Ecto neural progenitor cell (in vitro differentiated cells): ENCODE measurements at regions not wholly inside any gene's neighbourhood (a gene's known extent, or its start where the extent isn't known, plus 50 kb on each side); places are given as distances from the start of the nearest gene placed in this dataset.

Source experiments
- DNase-seq: peaks from one replicate; pipeline ENCODE4 v3.0.0-alpha.2; 2018; ENCODE audit warnings: low spot score

DNA sequence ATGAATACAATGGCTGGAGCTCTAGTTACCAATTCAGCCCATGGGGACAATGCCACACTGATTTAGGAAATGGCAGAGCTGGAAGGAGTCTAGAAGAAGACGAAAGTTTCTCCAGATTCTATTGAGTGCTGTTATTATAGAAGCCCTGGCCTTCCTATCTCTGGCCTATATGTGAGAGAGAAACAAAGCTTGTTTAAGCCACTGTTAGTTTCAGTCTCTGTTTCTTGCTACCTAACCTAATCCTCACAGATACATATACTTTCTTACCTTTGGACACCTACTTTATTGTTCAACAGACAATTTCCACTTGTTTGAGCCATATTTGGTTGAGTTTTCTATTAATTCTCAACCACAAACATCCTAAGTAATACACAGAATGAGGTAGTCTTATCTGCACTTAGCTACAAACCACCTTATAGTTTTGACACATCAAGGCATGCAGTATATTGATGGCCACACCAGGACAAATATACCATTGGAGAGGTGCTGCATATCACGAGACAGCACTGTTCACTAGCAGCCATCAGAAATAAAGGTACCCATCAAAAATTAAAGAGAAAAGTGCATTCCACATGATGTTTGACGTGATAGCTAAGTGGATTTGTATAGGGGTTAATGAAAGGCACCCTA is 190.2 kb downstream of the SMIM20 start:
- DNase-seq = no peak

DNA sequence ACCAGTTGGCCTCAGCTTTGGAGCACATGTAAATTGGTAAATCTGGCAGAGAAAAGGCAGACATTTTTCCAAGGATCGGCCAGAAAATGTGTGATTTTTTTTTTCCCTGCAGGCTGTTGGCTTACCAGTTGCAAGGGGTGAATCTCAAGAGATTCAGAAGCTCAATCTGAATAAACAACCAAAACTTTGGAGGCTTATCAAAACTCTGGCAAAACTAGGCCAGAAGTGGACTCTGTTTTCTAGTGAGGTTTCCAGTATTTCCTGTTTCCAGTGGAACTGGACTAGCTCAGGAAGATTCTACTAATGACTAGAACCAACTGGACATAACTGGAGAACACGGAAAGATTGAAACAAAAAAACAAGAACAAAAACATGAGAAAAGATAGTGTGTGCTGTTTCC is 191.3 kb downstream of the SMIM20 start:
- no peak for DNase-seq

DNA sequence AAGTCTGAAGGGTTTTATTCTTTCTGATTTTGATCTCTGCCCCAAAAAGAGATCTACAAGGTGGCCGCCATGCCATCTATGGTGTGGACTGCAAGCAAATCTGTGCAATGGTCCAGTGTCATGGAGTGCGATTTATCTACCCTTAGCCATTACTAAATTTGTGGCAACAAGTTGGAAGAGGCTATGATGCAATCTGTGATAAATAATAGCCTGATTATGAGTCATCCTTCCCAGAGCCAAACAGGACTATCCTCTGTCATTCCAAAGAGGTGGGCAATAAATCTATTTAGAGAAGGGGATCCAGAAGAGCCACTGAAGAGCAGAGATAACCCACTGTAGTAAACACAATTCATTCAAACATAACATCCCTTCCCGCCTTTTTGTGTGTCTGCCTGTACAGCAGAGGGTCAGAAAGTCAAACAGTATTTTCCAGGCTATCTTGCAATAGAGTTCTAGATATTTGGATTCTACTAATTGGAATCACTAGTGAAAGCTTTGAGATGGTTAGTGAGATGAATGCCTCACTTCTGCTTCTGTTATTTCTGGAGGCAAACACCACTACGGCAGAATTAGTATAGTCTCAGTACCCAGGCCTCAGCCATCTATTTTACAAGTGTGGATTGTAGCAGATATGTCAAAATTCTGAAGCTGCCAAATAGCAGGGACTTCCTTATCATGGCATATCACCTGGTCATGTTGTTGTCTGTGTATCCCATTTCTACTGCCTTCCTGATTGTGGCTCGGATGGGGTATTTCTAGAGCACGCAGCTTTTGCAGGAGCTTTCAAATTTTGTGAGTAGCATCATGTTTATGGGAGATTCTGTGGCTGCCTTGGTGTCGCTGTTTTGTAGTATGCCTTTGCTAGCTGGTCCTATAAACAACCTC is 192.0 kb downstream of the SMIM20 start:
- no peak for DNase-seq

DNA sequence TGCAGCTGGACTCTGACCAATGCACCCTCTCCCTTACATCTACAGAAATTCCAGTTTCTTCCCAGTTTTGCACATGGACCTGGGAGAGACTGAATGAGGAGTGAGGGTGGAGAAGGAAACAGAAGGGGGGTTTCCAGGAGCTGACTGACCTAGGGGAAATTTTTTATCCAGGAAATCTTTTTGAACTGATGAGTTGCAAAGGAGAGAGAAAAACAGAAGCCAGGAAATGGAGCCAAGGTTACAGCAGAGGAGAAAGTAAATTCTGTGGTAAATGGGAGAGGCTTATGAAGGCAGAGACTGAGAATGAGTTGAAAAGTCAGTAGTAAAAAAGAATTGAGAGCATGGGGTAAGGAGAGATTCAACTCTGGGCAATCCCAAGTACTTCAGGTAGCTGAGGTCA is 192.8 kb downstream of the SMIM20 start:
- DNase-seq = no peak

DNA sequence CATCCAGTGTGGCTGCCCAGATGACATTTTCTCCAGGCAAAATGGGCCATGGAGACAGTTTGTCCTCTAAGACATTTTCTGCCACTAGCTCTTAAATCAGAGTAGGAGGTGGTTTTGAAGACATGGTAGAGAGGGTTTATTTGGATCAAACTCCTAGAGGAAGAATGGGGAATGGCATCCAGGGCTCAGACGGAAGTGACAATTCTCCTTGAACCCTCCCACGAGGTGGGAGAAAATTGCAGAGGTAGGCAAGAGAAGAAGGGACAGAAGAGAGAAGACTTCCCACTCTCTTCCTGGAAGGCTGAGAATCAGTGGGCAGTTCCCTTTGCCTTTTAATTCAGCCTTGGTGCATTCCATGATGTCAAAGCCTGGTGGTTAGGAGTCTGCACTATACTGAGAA is 194.0 kb downstream of the SMIM20 start:
- no peak for DNase-seq

DNA sequence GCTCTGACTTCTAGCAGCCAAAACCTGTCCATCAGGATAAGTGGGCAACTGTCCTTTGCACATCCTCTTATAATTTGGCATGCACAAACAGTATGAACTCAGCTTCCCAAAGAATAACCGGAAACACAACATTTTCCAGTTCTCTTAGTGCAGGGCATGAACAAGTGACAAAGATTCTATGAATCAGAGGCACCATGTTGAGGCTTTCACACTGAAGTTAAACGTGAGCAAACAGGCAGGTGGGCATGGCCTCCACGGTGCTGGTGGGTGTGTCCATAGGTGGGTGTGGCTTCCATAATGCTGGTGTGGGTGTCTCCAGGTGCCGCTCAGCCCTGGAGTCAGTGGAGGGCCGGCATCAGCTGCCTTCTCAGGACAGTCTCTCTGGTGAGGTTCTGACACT is 196.5 kb downstream of the SMIM20 start:
- no peak for DNase-seq

DNA sequence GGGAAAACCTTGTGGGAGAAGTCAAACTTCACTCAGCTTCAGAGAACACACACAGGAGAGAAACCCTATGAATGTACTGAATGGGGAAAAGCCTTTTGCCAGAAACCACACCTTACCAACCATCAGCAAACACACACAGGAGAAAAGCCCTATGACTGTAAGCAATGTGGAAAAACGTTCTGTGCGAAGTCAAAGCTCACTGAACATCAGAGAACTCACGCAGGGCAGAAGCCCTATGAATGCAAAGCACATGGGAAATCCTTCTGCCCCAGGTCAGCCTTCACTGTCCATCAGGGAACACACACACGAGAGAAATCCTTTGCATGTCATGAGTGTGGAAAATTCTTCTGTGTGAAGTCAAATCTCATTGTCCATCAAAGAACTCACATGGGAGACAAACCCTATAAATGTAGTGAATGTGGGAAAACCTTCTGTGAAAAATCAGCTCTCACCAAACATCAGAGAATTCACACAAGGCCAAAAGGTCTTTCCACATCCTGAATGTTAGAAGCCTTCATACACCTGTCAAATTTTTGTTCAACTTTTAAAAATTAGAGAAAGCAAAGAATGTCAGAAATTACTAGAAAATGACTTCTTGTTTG is 199.4 kb downstream of the SMIM20 start:
- DNase-seq = no peak

DNA sequence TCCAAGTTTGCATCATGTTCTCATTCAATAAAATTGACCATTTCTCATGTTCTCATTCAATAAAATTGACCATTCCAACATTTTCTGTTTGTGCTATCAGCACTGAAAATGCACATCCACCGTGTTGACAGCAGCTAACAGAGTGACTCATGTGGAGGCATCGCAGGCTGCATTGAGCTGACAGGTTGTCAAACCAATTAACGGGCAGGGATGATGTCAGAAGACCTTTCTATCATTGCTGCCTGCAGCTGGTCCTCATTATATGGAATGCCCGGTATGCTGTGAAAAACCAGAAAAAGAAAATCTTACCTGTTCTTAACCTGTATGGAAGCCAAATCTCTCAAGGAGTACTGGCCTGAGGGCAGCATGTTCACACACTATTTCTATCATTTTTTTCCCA is 202.0 kb downstream of the SMIM20 start:
- DNase-seq = no peak

DNA sequence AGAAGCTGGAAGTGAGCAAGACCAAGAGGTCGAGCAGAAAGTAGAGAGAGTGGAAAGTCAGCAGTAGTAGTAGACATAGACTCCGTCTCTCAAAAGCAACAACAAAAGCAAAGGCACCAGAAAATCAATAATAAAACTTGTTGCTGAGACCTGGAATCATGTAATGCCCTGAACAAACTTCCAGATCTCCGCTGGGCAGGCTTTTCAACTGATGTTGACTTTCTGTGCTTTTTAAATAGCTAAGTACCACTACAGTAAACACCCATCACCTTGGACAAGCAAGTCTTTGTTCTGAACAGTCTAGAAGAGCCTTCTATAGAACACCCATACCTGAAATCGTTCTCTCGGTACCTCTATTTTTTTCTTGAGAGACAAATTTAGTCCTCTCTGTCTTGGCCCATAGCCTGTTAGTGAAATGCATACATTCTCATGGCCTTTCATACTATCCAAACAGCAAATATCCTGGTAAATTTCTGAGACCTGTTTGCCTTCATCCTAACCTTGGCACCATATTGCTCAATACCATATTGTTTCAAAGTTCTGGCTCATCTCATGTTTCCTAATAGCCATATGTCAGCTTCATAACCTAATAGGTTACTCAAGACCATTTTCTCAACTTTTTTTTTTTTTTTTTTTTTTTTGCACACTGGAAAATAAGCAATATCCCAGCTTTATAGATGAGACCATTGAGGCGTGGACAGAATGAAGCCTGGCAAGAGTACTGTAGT is 200.6 kb upstream of the RBPJ start:
- no peak for DNase-seq

DNA sequence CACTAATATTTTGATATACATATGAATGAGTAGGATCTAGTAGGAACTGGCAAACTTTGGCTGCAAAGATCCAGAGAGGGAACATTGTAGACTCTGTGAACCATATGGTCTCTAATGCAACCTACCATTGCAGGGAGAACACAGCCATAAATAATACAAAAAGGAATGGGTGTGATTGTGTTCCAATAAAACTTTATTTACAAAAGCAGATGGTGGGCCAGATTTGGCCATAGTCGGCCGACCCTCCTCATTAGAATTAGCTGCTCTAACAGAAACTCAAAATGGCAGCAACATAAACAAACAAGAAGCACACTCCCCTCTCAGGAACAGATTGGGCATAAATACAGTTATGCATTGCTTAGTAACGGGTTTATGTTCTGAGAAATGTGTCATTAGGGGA is 198.1 kb upstream of the RBPJ start:
- no peak for DNase-seq

DNA sequence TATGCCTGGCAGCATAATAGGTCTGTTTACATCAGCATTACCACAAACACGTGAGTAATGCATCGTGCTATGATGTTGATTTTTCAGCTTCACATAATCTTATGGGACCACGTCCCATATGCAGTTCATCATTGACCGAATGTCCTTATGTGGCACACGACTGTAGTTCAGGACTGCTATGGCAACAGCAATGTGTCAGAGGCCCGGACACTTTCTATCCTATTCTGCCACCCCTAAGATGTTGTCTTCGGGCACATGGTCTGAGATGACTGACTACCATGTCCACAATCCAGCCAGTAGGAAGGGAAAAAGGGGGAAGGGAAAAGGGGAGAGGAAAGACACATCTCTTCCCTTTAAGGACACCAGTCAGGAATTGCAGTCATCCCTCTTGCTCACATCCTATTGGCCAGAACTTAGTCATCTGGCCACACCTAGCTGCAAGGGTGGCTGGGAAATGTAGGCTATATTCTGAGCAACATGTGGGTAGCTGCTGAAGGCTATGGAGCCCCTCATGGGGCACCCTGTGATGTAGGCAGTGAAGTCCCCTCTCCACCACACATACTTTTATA is 196.0 kb upstream of the RBPJ start:
- no peak for DNase-seq

DNA sequence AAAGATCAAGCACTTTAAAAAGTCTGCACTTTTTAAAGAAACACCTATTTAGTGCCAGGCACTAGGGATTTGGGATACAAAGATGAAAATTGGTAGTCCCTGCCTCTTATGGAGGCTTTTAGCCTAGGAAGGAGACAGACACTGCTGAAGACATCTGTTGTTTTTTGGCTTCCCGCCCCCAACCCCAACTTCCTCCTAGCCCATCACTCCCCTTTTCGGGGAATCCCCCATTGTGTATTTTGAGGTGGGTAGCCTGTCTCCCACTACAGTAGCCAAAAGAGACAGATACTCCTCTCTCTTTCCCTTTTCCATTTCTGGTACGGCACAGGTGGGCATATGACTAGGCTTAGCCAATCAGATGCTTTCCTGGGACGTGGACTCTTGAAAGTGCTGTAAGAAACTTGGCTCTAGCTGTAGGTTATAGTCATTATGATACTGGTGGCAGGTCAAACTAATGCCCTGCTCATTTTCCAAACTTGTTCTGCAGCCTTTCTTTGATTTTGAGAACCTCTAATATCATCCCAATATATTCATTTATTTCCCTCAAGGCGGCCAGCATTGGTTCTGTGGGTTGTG is 194.6 kb upstream of the RBPJ start:
- DNase-seq = no peak

DNA sequence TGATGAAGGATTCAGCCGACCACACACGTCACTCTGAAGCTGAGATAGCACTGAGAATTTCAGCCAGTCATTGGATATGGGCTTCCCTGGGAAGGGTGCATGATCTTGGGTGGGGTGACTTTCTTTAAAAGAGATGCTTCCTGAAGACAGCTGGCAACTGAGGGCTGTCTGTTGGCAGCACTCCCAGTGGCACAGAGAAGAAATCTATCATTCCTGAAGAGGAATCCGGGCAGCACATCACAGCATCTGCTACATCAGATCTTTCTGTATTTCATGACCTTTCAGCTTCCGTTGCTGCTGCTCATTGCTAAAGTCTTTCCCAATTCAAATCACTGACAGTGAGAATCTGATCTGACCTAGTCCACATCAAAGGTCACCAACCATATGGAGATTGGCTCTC is 193.8 kb upstream of the RBPJ start:
- DNase-seq = no peak

DNA sequence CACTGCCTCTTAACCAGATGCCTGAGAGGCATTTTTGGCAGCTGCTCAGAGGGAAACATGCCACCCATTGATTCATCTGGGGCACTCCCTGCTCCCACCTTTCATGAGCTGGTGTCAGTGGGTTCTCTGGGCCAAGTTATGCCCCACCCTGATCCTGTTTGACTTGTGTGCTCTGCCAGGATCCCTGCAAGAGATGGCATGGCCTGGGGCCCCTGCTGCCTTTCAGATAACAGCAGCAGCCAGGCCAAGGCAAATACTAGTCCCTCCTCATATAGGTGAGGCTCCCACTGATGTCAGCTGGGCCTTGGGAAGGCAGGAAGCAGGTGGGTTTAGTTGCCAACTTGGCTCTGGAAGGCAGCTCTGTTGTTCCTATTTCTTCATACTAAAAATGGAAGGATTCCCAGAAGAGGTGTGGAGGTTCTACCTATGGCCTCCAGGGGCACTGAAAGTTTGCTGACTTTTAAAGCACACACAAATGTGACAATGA is 192.9 kb upstream of the RBPJ start:
- DNase-seq = no peak

DNA sequence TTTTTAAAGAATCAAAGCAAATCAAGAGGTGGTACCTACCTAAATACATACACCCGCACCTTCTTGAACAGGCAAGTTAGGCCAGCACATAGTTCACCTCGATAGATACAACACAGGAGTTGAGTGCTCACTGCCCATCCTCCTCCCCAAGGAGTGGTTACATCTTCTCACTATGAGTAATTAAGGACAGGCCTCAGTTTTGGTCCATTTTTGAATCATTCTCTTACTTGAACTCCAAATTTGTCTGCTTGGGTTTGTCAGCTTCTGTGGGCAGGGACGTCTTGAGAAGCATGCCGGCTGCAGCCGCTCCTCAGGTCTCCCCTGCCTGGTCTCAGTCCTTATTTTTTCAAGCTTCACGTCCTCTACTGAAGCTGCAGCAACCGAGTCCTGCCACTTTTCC is 190.6 kb upstream of the RBPJ start:
- no peak for DNase-seq

DNA sequence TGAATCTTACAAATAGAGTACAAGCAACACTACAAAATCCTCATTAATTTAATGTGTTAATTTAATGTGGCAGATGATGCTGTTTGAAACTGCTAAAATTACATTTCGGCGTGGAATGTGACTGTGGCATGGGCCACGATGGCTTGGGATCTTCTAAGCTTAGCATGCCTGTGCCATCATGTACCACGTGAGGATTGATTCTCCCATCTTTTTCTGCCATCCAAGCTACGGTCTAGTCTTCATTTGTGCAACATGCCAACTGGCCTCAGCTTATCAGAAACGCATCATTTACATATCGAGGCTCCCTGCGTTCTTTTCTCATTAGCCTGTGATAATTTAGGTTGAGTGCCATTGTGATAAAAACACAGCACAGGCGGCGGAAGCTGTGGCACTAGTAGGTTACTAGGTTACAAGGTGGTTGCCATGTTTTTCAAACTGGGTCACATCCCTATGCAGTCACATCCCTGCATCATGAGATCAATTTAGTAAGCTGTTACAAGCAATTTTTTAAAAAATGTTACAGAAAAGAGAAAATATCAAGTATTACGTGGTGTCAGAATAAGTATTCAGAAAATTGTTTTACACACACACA is 189.9 kb upstream of the RBPJ start:
- no peak for DNase-seq

DNA sequence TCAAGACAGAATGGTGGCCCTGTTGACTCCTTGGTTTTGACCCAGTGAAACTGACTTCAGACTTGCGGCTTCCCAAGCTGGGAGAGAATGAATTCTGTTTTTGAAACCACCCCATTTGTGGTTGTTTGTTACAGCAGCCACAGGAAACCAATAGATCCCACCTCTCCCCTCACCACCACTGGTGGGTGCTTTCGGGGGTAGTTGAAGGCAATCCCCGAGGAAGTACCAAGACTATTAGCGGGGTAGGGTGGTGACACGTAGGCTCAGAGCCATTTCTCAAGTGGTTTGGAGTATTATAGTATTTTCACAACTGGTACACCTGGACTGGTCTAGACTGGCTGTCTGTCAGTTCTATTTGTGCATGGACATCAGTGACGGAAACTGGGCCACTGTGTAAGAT is 189.1 kb upstream of the RBPJ start:
- DNase-seq = no peak

DNA sequence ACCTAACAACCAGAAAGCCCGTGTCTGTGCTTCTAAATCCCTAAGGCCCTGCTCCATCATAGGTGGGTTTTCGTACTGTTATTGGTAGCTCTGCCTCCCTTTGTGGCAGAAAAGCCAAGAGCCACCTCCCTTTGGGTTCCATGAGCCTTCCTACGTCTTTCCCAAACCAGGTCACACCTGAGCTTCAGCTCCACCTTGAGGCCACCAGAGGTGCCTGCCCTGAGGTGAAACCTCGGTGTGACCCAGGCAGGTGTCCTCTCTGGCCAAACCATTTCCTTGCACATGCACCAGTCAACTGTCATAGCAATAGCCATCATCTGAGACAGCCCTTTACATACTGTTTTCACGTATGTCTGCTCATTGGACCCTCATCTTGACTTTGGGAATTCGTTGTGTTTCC is 188.0 kb upstream of the RBPJ start:
- no peak for DNase-seq

DNA sequence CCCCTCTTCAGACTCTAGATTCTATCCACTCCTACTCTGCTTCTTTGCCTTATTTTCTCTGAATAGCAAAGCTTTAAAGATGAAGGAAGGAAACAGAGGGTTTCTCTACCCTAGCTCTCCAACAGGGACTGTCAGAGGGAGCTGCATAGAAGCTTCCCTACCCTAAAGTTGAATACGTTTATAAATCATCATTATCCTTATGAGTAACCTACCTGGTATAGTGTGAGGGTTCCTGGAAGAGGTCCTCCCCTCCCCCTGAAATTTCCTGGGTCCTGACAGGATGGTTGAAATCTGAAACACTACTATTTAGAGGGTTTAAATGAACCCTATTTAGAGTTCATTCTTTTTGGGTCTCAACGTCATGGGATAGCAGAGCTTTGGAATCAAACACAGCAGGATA is 187.0 kb upstream of the RBPJ start:
- no peak for DNase-seq

DNA sequence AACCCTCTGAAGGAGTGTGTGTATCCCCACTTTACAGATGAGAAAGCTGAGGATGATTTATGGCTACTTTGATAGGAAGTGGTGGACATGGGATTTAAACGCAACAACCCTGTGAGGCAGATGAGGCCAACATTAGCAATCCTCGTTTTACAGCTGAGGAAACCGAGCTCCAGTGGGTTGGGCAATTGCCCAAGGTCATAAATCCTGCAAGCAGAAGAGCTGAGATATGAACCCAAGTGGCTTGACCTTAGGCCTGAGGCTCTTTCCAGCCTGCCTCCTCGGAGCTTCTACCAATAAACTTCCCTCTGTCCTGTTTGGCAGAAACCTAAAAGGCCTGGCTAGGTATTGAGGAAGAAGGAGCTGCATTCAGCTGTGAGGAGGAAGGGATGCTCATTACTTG is 185.5 kb upstream of the RBPJ start:
- DNase-seq = no peak

DNA sequence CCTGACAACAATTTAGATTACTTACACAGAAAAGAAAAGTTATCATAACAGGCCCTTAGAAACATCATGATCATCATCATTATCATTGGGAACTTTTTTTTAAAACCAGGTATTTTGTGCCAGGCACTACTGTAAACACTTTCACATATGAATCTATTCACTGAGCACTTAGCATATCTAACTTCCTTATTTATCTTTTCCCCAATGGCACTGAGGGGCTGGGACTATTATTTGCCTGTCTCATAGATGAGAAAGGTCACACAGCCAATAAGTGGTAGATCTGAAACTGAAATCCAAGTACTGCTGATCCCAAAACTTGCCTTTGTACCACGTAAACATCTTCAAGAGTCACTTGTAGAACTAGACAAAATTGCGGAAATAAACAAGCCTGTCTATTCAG is 184.2 kb upstream of the RBPJ start:
- DNase-seq = no peak

DNA sequence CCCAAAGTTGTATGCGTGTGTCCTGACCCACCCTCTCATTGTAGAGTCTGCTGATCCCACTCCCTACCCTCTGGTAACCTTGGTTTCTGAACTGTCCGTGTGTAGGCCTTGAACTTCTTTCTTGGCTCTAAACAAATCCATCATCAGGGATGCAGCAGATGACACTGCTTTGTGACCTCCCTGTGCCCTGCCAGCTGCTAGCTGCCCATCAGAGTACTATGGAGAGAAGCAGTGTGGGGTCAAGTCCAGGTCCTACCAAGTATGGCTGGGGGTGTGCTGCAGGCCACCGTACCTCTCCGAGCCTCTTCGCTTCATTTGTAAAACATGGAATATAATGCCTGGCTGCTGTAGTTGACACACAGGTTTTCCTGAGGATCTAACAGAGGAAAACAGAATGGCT is 183.5 kb upstream of the RBPJ start:
- no peak for DNase-seq
